HG03521 (cell line): ENCODE measurements at regions not wholly inside any gene's neighbourhood (a gene's known extent, or its start where the extent isn't known, plus 50 kb on each side); places are given as distances from the start of the nearest gene placed in this dataset.

ENCODE experiments used
- ATAC-seq: cut with Tn5 transposase; IDR thresholded peaks from one replicate; pipeline ENCODE4 v1.9.1; 2021; ENCODE audit warnings: mild to moderate bottlenecking, moderate library complexity; ENCODE audit not compliant: unreplicated experiment

- no peak for ATAC-seq
Measured at GRCh38 chr3:178440043-178440442, 96.2 kb upstream of the KCNMB2 start.

GRCh38 chr3:178443634-178444033 is 92.6 kb upstream of the KCNMB2 start:
- ATAC-seq = no peak

GRCh38 chr3:178445139-178445538 is 91.1 kb upstream of the KCNMB2 start:
- ATAC-seq = no peak

- ATAC-seq = no peak
Measured at GRCh38 chr3:178446059-178446458, 90.2 kb upstream of the KCNMB2 start.

DNA sequence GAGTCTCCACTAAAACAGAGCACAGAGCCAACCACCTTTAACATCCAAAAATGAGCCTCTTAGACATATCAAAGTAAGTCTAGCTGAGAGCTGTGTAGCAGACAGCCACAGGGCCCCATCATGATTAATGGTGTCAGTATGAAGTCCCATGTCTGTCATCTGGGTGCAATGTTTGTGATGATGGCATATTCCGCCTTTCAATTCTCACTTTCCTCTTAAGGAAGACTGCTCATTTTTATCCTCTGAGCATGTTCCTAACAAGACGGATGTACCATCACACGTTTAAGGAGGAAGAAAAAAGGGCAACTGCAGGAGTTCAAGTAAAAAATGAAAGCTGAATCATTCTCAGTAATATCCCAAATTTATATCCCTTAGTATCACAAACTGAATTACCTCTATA is 85.8 kb upstream of the KCNMB2 start:
- ATAC-seq = no peak

DNA sequence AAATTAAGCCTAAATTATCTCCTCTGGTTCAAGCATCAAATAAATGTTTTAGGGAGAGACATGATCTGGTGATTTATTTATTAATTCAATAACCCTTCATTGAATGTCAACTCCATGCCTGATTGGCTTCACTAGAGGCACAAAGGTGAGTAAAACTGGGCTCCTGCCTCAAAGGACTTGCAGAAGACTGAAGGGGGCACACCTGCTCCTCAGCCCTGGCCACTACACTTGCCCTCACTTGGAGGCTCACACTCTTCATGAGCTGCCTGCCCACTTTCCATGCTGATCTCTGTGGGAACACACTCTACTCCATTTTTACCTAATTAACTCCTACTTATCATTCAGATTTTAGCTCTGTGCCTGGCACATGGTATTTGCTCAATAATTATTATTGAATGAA is 84.4 kb upstream of the KCNMB2 start:
- ATAC-seq = no peak

- no peak for ATAC-seq
Measured at GRCh38 chr3:178454726-178455125, 81.5 kb upstream of the KCNMB2 start.

- no peak for ATAC-seq
Measured at GRCh38 chr3:178455226-178455625, 81.0 kb upstream of the KCNMB2 start.

GRCh38 chr3:178455946-178456345 is 80.3 kb upstream of the KCNMB2 start:
- ATAC-seq = no peak

- ATAC-seq = no peak
Measured at GRCh38 chr3:178456621-178457285, 79.5 kb upstream of the KCNMB2 start.

DNA sequence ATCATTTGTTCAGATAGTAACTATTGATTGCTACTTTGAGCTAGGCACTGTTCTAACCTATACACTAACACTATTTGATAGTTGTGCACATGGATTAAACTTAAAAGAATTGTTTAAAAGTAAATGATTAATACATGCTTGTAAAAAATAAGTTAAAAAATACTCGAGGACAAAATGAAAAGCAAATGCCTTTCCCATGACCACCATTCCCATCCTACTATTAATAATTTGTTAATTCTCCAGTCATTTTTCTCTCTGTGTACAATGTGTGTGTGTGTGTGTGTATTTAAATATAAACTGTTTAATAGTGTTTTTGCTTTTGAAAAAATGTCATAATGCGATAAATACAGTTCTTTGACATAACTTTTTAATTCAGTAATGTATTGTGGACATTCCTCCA is 78.7 kb upstream of the KCNMB2 start:
- ATAC-seq = no peak

GRCh38 chr3:178458313-178459037 is 77.8 kb upstream of the KCNMB2 start:
- ATAC-seq = no peak

GRCh38 chr3:178459038-178459410 is 77.2 kb upstream of the KCNMB2 start:
- ATAC-seq = no peak

DNA sequence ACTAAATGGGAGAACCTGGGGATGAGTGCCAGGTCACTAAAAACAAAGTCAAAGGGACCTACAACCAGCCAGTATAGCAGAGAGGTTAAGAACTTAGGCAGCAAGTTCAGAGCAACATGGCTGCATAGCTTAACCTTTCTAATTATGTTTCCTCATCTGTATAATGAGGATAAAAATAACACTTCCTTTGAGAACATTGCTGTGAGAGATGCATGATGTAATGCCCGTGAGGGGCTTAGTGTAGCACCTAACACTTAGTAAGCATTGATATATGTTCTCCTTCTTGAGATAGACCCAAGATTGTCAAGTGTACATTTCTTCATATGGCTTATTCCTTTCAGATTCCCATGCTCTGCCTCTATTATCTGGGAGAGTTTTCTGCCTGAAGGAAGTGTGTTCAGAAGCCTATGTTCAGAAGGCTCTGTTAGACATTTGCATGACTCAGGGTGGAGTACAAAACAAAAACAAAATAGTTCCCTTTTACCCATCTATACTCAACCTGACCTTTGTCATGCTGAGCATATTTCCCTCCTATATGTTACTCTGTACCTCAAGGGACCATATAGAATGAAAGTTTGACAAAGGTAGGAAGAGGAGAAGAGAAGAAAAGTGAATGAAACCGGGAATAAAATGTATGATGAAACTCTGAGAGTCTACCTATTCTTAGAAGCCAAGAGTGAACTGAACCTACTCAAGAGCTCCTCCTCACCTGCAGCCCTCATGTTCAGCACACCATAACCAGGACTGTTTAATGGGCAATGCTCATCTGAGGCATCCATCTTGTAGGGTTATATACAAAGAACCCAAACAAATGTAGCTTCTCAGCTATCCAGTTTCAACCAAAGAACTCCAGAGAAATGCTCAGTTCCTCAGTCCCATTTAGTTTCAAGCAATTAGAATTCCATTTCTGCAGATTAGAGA is 70.7 kb upstream of the KCNMB2 start:
- ATAC-seq = no peak

DNA sequence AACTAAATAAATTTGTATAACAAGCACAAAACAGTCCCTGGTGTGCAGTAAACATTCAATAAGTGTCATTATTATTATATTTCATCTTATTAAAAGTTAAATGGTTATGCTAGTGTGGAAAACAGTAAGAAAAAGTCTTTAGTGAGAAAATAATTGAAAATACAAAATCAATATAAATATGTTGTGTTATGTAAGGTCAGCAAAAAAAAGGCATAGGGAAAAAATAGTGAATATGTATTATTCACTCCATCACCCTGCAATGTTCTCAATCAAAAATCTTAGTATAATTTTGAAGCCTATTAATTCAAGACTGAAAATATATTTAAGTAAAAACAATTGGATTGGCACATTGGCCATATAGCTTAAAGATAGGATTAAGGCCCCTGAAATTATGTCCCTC is 63.3 kb upstream of the KCNMB2 start:
- ATAC-seq = no peak

- no peak for ATAC-seq
Measured at GRCh38 chr3:178474526-178474925, 61.7 kb upstream of the KCNMB2 start.

GRCh38 chr3:178475062-178475461 is 61.2 kb upstream of the KCNMB2 start:
- ATAC-seq = no peak

- no peak for ATAC-seq
Measured at GRCh38 chr3:178476886-178477285, 59.4 kb upstream of the KCNMB2 start.

DNA sequence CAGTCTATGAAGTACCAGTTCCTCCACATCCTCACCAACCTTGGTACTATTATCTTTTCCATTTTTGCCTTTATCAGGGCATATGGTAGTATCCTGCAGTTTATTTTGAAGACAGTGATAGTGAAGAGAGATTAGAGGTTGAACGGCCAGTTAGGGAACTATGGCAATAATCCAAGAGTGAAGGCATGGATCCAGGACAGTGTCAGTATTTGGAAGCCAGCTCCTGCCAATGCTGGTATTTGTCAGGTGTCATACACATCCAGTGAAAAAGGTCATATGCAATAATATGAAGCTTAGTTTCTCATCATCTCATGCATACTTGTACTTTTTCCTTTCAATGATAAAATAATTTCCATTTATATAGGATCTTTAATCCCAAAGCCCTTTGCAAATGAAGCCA is 56.8 kb upstream of the KCNMB2 start:
- no peak for ATAC-seq

DNA sequence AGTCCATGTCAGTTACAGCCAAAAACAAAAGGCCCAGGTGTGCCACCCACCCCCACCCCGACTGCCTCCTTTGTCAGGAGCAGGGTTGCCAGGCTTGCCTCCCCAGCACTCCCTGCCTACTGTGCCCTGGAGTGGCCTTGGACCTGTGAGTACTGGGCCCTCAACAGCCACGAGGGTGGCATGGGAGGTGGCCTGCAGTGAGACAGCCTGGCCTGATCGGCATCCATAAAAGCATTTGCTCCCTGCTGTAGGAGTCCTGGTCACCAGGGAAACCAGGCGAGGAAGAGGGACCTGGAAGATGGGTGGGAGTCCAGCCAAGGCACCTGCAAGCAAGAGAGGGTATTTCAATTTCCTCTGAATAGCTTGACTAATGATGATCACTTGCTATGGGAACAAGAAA is 56.4 kb upstream of the KCNMB2 start:
- ATAC-seq = no peak

DNA sequence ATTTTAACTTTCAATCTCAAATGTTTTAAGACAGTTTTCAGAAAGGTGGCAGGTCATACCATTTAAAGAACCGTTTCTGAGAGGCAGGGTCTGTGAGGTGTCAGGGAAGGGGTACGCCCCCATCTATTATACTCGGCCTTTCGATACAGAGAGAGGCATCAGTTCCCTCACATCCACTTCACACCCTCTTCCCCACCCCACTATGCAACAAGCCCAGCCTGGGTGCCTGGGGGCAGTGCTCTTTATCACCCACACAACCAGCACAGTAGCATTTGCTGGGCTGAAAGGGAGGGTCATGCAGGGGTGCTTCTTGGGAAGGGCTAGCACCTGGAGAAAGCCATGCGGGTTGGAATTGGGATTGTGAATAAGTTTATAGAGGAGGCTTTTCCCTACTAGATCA is 56.0 kb upstream of the KCNMB2 start:
- peak; percentile 29 for ATAC-seq

- peak; percentile 99 for ATAC-seq
Measured at GRCh38 chr3:178480795-178481194, 55.4 kb upstream of the KCNMB2 start.
